GM19467 (cell line): ENCODE measurements at regions not wholly inside any gene's neighbourhood (a gene's known extent, or its start where the extent isn't known, plus 50 kb on each side); places are given as distances from the start of the nearest gene placed in this dataset.
"Not testable (repeated sequence)": the region's sequence is repeated elsewhere in the genome, so short reads cannot be mapped to it uniquely, and the experiment has no call there.

Source experiments
- ATAC-seq: cut with Tn5 transposase; IDR thresholded peaks from one replicate; pipeline ENCODE4 v1.9.1; 2021; ENCODE audit warnings: mild to moderate bottlenecking, moderate library complexity; ENCODE audit not compliant: unreplicated experiment

- ATAC-seq: no peak
These were observed 499.7 kb upstream of the SEMA3D start for GRCh38 chr7:85686401-85687181.

GRCh38 chr7:85685901-85686300 lies 499.0 kb upstream of the SEMA3D start:
- no peak for ATAC-seq

GRCh38 chr7:85682833-85683620 lies 496.2 kb upstream of the SEMA3D start:
- no peak for ATAC-seq

- ATAC-seq: no peak
These were observed 494.4 kb upstream of the SEMA3D start for GRCh38 chr7:85681241-85681640.

GRCh38 chr7:85675093-85675492 lies 488.2 kb upstream of the SEMA3D start:
- not testable (repeated sequence) for ATAC-seq

GRCh38 chr7:85673876-85674275 lies 487.0 kb upstream of the SEMA3D start:
- no peak for ATAC-seq

- no peak for ATAC-seq
These were observed 482.4 kb upstream of the SEMA3D start for GRCh38 chr7:85669225-85669624.

- ATAC-seq: no peak
These were observed 477.5 kb upstream of the SEMA3D start for GRCh38 chr7:85664341-85664740.

GRCh38 chr7:85659364-85659763 lies 472.5 kb upstream of the SEMA3D start:
- no peak for ATAC-seq

GRCh38 chr7:85655252-85655651 lies 468.4 kb upstream of the SEMA3D start:
- ATAC-seq: no peak

GRCh38 chr7:85644272-85644671 lies 457.4 kb upstream of the SEMA3D start:
- ATAC-seq: no peak

GRCh38 chr7:85641331-85641730 lies 454.5 kb upstream of the SEMA3D start:
- ATAC-seq: no peak

- no peak for ATAC-seq
These were observed 451.5 kb upstream of the SEMA3D start for GRCh38 chr7:85638394-85638793.

- ATAC-seq: no peak
These were observed 448.1 kb upstream of the SEMA3D start for GRCh38 chr7:85634951-85635350.

GRCh38 chr7:85630904-85631600 lies 444.2 kb upstream of the SEMA3D start:
- ATAC-seq: no peak

- ATAC-seq: no peak
These were observed 441.1 kb upstream of the SEMA3D start for GRCh38 chr7:85627791-85628586.

GRCh38 chr7:85622059-85622458 lies 435.2 kb upstream of the SEMA3D start:
- ATAC-seq: no peak

GRCh38 chr7:85620936-85621685 lies 434.3 kb upstream of the SEMA3D start:
- no peak for ATAC-seq

- no peak for ATAC-seq
These were observed 432.4 kb upstream of the SEMA3D start for GRCh38 chr7:85619236-85619635.

GRCh38 chr7:85614684-85615083 lies 427.8 kb upstream of the SEMA3D start:
- ATAC-seq: no peak
